ENCODE measurements at regions not wholly inside any gene's neighbourhood (a gene's known extent, or its start where the extent isn't known, plus 50 kb on each side); places are given as distances from the start of the nearest gene placed in this dataset.
A peak's percentile ranks its signal among the peaks of the same experiment; 100 is the strongest.

GRCh38 chr9:75235632-75236031, 147.3 kb downstream of the OSTF1 start:
- H3K27me3 ChIP-seq (ENCODE audit: low read depth, low read length), result no peaks in the 10 kb centered on the region
- no peak overlapping the region for H3K9ac ChIP-seq (ENCODE audit: low read length)
- no peak for TF ChIP-seq EZH2phosphoT487 (IDR thresholded peaks at IDR 0.05; ENCODE audit: low read depth)
- no peak for TF ChIP-seq CTCF (IDR thresholded peaks at IDR 0.05; ENCODE audit: low read depth, low read length)
- no peak overlapping the region for H2AFZ ChIP-seq (ENCODE audit: low read depth, low read length)
- H3K36me3 ChIP-seq (replicated peaks; ENCODE audit: low read depth, low read length), result no peaks in the 10 kb centered on the region
- no peak overlapping the region for H3K4me3 ChIP-seq (ENCODE audit: low read length)
- H3K27ac ChIP-seq (ENCODE audit: low read length), result no peak overlapping the region
- no peaks in the 10 kb centered on the region for H3K79me2 ChIP-seq (ENCODE audit: low read length)
- H4K20me1 ChIP-seq (ENCODE audit: insufficient read depth, low read length), result no peaks in the 10 kb centered on the region
- H3K4me1 ChIP-seq (ENCODE audit: low read length), result no peaks in the 10 kb centered on the region; the same call in 1 of the 2 replicates
- no peak overlapping the region for H3K4me2 ChIP-seq (ENCODE audit: low read length)
- H3K9me3 ChIP-seq (ENCODE audit: insufficient read depth, low read length), result no peaks in the 10 kb centered on the region

GRCh38 chr9:75238311-75238976, 150.1 kb downstream of the OSTF1 start:
- no peaks in the 10 kb centered on the region for H3K9me3 ChIP-seq (ENCODE audit: insufficient read depth, low read length)
- no peak overlapping the region for H2AFZ ChIP-seq (ENCODE audit: low read depth, low read length)

GRCh38 chr9:75239176-75239575, 150.9 kb downstream of the OSTF1 start:
- Histone ChIP-seq H3K4me2 (ENCODE audit: low read length) (no peak overlapping the region), H3K4me1 (ENCODE audit: low read length) (no peaks in the 10 kb centered on the region; the same call in 1 of the 2 replicates), H3K36me3 (replicated peaks; ENCODE audit: low read depth, low read length) (no peaks in the 10 kb centered on the region), H3K79me2 (ENCODE audit: low read length) (no peaks in the 10 kb centered on the region), H3K9me3 (ENCODE audit: insufficient read depth, low read length) (no peaks in the 10 kb centered on the region), H3K9ac (ENCODE audit: low read length) (no peak overlapping the region), H2AFZ (ENCODE audit: low read depth, low read length) (no peak overlapping the region), H3K27me3 (ENCODE audit: low read depth, low read length) (no peaks in the 10 kb centered on the region), H3K4me3 (ENCODE audit: low read length) (no peak overlapping the region), H4K20me1 (ENCODE audit: insufficient read depth, low read length) (no peaks in the 10 kb centered on the region), H3K27ac (ENCODE audit: low read length) (no peak overlapping the region)
- no peak for TF ChIP-seq EZH2phosphoT487 (IDR thresholded peaks at IDR 0.05; ENCODE audit: low read depth)
- TF ChIP-seq CTCF (IDR thresholded peaks at IDR 0.05; ENCODE audit: low read depth, low read length), result no peak

More at GRCh38 chr9:75238311-75238976, 150.1 kb downstream of the OSTF1 start:
- TF ChIP-seq EZH2phosphoT487 (IDR thresholded peaks at IDR 0.05; ENCODE audit: low read depth), result no peak
- TF ChIP-seq CTCF (IDR thresholded peaks at IDR 0.05; ENCODE audit: low read depth, low read length), result peak; percentile 64
- Histone ChIP-seq H3K27ac (ENCODE audit: low read length) (no peak overlapping the region), H3K4me3 (ENCODE audit: low read length) (no peak overlapping the region), H3K36me3 (replicated peaks; ENCODE audit: low read depth, low read length) (no peaks in the 10 kb centered on the region), H3K27me3 (ENCODE audit: low read depth, low read length) (no peaks in the 10 kb centered on the region), H3K4me2 (ENCODE audit: low read length) (peak overlapping the region; percentile 39), H3K9ac (ENCODE audit: low read length) (no peak overlapping the region), H3K79me2 (ENCODE audit: low read length) (no peaks in the 10 kb centered on the region), H4K20me1 (ENCODE audit: insufficient read depth, low read length) (no peaks in the 10 kb centered on the region), H3K4me1 (ENCODE audit: low read length) (no peaks in the 10 kb centered on the region; the same call in 1 of the 2 replicates)

GRCh38 chr9:75242426-75242825, 154.1 kb downstream of the OSTF1 start:
- H3K36me3 ChIP-seq (replicated peaks; ENCODE audit: low read depth, low read length), result no peaks in the 10 kb centered on the region
- H2AFZ ChIP-seq (ENCODE audit: low read depth, low read length), result no peak overlapping the region
- H3K4me2 ChIP-seq (ENCODE audit: low read length), result no peak overlapping the region
- H3K79me2 ChIP-seq (ENCODE audit: low read length), result no peaks in the 10 kb centered on the region
- TF ChIP-seq CTCF (IDR thresholded peaks at IDR 0.05; ENCODE audit: low read depth, low read length), result no peak
- no peak for TF ChIP-seq EZH2phosphoT487 (IDR thresholded peaks at IDR 0.05; ENCODE audit: low read depth)
- no peaks in the 10 kb centered on the region for H3K27me3 ChIP-seq (ENCODE audit: low read depth, low read length)
- H4K20me1 ChIP-seq (ENCODE audit: insufficient read depth, low read length), result no peaks in the 10 kb centered on the region
- H3K27ac ChIP-seq (ENCODE audit: low read length), result no peak overlapping the region
- no peak overlapping the region for H3K4me3 ChIP-seq (ENCODE audit: low read length)
- no peaks in the 10 kb centered on the region; the same call in 1 of the 2 replicates for H3K4me1 ChIP-seq (ENCODE audit: low read length)
- no peaks in the 10 kb centered on the region for H3K9me3 ChIP-seq (ENCODE audit: insufficient read depth, low read length)
- H3K9ac ChIP-seq (ENCODE audit: low read length), result no peak overlapping the region

Data from OCI-LY3 (cell line).